Ramos (cell line): ENCODE measurements at regions not wholly inside any gene's neighbourhood (a gene's known extent, or its start where the extent isn't known, plus 50 kb on each side); places are given as distances from the start of the nearest gene placed in this dataset.
"Not testable (repeated sequence)": the region's sequence is repeated elsewhere in the genome, so short reads cannot be mapped to it uniquely, and the experiment has no call there.

Experiments used
- in situ Hi-C: fragments of 300-500 bp; cut with MboI; formaldehyde crosslinking; loops from one replicate; pipeline ENCODE4 v1.14.3; 2022; ENCODE audit warnings: low sequenced_read_pairs; ENCODE audit not compliant: unreplicated experiment

DNA sequence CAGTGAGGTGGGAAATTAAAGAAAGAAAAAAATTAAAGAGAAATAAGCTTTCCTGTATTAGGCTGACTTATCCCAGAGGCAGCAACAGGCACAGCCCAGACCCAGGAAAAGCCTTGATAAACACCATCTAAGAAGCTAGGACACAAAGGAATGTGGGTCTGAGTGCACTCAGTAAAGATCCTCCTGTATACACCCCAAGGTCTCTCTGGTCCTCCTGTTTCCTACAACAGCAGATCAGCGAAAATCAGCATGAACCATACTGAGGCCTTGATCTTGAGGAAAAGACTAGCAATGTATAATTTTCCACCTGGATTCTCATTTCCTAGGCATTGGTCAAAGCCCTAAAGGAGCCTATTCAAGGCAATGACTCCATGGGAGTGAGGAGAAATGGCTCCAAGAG is 486.3 kb upstream of the CCDC196 start:
- in situ Hi-C loops, result no loop called here

GRCh38 chr14:66000766-66001165 is 485.4 kb upstream of the CCDC196 start:
- in situ Hi-C loops, result no loop called here

GRCh38 chr14:66001356-66001755 is 484.8 kb upstream of the CCDC196 start:
- in situ Hi-C loops, result no loop called here

- in situ Hi-C loops, result no loop called here
These were observed 483.0 kb upstream of the CCDC196 start for GRCh38 chr14:66003082-66003730.

DNA sequence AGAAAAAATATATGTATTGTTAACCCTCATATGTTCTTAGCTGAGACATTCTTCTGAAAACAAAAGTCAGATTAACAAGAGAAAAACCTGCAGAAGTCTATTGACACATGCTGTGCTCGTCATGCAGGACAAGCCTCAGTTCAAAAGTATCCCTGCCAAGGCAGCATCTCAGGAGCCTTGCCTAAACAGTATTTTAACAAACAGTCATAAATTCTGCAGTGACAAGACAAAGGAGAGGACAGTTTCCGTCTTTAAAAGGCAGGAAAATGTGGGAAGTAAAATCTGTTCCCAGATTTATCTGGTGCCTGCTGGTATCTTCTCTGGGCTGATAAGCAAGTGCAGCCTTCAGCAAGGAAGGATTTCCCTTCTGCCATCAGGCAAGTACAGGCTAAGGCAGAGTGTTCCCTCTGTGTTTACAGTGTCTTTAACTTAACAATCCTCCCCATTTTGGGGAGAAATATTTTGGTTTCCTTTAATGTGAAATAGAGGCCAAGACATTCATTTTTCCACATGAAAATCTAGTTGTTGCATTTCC is 480.2 kb upstream of the CCDC196 start:
- in situ Hi-C loops, result no loop called here

GRCh38 chr14:66008631-66009030 is 477.5 kb upstream of the CCDC196 start:
- in situ Hi-C loops, result no loop called here

DNA sequence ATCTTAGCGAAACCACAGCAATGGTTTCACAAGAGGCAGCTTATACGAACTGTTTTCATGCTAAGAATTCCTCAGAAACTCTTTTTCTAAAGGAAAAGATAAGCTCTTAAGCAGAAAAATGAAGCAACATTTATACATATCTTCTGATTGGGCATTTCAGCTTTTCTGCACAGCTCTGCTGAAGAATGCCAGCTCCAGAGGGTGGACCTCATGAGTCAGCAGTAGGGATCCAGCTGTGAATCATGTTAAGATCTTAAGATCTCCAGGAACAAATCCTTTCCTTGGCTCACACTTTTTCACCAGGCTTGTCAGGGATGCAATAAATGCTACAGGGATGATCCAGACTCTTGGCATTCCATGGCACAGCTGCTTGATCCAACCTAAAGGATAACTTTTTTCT is 477.1 kb upstream of the CCDC196 start:
- in situ Hi-C loops, result no loop called here

- in situ Hi-C loops, result no loop called here
These were observed 475.5 kb upstream of the CCDC196 start for GRCh38 chr14:66010695-66011094.

DNA sequence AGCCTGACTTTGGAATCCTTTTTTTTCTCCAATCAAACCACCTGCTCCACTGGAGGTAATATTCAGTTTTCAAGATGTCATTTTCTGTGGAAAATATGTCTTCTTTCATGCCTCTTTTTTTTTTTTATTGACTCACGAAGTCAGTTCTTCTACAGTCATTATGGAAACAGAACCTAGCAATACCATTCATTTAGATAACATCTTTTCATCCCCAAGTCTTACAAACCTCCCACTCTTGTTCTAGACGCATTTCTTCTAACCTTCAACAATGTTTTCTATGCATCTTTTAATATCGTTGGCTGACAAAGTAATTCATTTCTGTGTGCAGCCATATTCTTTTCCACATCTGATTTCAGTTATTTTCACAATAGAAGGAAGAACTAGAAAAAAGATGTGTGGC is 474.3 kb upstream of the CCDC196 start:
- in situ Hi-C loops, result no loop called here

GRCh38 chr14:66013607-66014006 is 472.6 kb upstream of the CCDC196 start:
- in situ Hi-C loops, result not testable (repeated sequence)

DNA sequence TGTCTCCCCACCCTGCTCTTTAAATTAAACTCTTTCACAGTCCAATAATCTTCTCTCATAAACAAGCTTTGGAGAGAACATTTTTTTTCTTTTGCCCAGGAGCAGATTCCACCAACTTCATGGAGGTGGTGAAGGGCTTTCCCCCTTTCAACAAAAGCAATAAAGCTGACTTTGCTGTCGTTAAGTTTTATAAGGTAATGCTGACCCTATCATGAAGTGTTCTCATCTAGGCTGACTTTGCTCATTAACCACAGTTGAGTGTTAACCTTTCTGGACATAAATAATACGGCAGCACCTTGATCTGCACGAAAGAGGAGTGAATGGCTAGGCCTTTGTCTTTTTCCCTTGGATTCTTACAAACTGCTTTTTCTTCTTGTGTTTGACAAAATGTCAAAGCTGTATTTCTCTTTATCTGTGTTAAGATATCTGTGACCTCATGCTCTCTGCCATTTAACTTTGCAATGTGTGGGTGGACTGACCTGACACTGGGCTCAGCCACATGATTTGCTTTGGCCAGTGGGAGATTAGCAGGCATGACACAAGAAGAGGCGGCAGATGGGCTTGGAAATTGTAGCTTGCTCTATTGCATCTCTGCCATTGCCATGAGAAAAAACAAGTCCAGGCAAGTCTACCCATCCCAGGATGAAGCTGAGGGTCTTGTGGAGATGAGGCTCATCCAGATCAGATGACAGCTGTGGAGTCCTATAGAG is 470.9 kb upstream of the CCDC196 start:
- in situ Hi-C loops, result no loop called here

GRCh38 chr14:66017927-66018326 is 468.2 kb upstream of the CCDC196 start:
- in situ Hi-C loops, result no loop called here

- in situ Hi-C loops, result no loop called here
These were observed 463.6 kb upstream of the CCDC196 start for GRCh38 chr14:66022526-66022925.

- in situ Hi-C loops, result no loop called here
These were observed 460.4 kb upstream of the CCDC196 start for GRCh38 chr14:66025779-66026178.

DNA sequence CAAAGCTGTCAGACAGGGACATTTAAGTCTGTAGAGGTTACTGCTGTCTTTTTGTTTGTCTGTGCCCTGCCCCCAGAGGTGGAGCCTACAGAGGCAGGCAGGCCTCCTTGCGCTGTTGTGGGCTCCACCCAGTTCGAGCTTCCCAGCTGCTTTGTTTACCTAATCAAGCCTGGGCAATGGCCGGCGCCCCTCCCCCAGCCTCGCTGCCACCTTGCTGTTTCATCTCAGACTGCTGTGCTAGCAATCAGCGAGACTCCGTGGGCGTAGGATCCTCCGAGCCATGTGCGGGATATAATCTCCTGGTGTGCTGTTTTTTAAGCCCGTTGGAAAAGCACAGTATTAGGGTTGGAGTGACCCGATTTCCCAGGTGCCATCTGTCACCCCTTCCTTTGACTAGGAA is 454.2 kb upstream of the CCDC196 start:
- in situ Hi-C loops, result not testable (repeated sequence)

DNA sequence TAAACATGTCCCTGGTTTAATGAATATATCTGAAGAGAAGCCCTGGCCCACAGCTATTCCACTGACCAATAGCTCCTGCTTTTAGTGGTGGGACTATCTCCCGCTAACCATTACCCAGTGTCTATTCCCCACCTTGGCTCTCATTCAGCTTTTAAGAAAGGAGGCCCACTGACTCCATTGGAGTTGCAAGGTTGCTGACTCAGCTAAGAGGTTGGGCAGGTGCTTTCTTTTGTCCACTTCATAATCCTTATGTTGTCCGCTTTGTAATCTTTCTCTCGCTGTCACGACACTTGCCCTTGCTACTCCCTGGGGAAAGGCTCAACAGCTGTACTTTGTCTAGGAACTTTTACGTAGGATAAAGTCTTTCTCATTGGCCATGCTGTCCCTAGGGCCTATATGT is 453.4 kb upstream of the CCDC196 start:
- in situ Hi-C loops, result no loop called here

- in situ Hi-C loops, result no loop called here
These were observed 449.6 kb upstream of the CCDC196 start for GRCh38 chr14:66036547-66036946.

DNA sequence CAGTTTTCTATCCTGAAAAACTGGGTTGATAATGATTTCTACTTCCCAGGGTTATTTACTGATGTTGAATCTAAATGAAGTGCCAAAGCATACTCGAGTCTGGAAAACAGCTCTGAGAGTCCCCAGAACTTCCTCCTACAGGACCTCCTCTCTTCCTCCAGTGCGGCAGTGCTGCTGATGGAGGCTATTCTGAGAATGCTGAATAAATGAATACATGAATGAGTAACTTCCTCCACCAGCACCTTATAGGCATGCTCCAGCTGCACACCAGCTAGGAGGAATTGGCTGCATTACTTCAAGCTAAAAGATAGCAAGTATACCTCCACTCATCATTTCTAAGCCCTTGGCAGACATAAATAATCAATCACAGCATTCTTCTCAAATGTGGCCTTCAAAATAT is 448.8 kb upstream of the CCDC196 start:
- in situ Hi-C loops, result no loop called here

GRCh38 chr14:66038212-66038611 is 448.0 kb upstream of the CCDC196 start:
- in situ Hi-C loops, result no loop called here

- in situ Hi-C loops, result no loop called here
These were observed 447.6 kb upstream of the CCDC196 start for GRCh38 chr14:66038618-66039017.

- in situ Hi-C loops, result no loop called here
These were observed 446.7 kb upstream of the CCDC196 start for GRCh38 chr14:66039495-66039894.

DNA sequence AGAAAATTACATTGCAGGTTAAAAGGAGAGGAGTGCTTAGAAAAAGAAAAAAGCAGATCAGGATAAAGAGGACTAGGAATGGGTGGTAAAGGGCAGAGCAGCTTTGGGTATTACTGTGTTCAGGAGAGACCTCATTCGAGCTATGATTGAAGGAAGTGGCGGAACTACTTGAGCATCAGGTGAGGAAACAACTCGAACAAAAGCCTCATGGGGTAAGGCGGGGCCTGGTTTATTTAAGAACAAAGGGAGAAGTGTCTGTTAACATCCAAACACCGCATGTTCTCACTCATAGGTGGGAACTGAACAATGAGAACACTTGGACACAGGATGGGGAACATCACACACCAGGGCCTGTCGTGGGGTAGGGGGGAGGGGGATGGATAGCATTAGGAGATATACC is 444.6 kb upstream of the CCDC196 start:
- in situ Hi-C loops, result no loop called here
